RWPE2 (cell line): ENCODE measurements at regions not wholly inside any gene's neighbourhood (a gene's known extent, or its start where the extent isn't known, plus 50 kb on each side); places are given as distances from the start of the nearest gene placed in this dataset.

ENCODE experiments used
- ATAC-seq: fragments of 200-7000 bp; cut with Tn5 transposase; 3 replicates; pipeline ENCODE4 v1.9.1; 2021; ENCODE audit warnings: low read depth
- DNase-seq: peaks from one replicate; pipeline ENCODE4 v3.0.0-alpha.2; 2020; ENCODE audit warnings: low spot score
- H3K27ac ChIP-seq: fragments of 450-650 bp; 2 replicates; pipeline ENCODE4 v1.5.1; 2017; ENCODE audit warnings: mild to moderate bottlenecking; ENCODE audit not compliant: poor library complexity, severe bottlenecking
- H3K27me3 ChIP-seq: fragments of 250-450 bp; sonication (Bioruptor Pico); 2 replicates; pipeline ENCODE4 v1.5.1; 2021; ENCODE audit warnings: mild to moderate bottlenecking, moderate library complexity; ENCODE audit not compliant: insufficient read depth, poor library complexity, severe bottlenecking
- H3K36me3 ChIP-seq: fragments of 250-450 bp; sonication (Bioruptor Pico); 2 replicates; pipeline ENCODE4 v1.5.1; 2020; ENCODE audit warnings: low read depth, mild to moderate bottlenecking, moderate library complexity
- H3K4me1 ChIP-seq: fragments of 250-450 bp; sonication (Bioruptor Pico); 2 replicates; pipeline ENCODE4 v1.5.1; 2021; ENCODE audit warnings: mild to moderate bottlenecking, moderate library complexity; ENCODE audit not compliant: insufficient read depth, poor library complexity, severe bottlenecking
- H3K4me3 ChIP-seq: fragments of 250-450 bp; sonication (Bioruptor Pico); 2 replicates; pipeline ENCODE4 v1.5.1; 2021; ENCODE audit warnings: mild to moderate bottlenecking, moderate library complexity; ENCODE audit not compliant: severe bottlenecking
- H3K9me3 ChIP-seq: fragments of 250-450 bp; sonication (Bioruptor Pico); 2 replicates; pipeline ENCODE4 v1.5.1; 2021; ENCODE audit warnings: mild to moderate bottlenecking, moderate library complexity; ENCODE audit not compliant: severe bottlenecking
- CTCF ChIP-seq: fragments of 450-650 bp; IDR thresholded peaks from one replicate; pipeline ENCODE4 v1.5.1; 2017; ENCODE audit warnings: mild to moderate bottlenecking, moderate library complexity; ENCODE audit not compliant: poor library complexity, severe bottlenecking

- ATAC-seq, result peak; percentile 19; the same call in 1 of the 3 replicates
- Histone ChIP-seq H3K4me1 (no peaks in the 10 kb centered on the region), H3K9me3 (no peaks in the 10 kb centered on the region)
Measured at GRCh38 chr6:98641949-98642719, 192.2 kb upstream of the POU3F2 start.

GRCh38 chr6:98644063-98644462 is 190.3 kb upstream of the POU3F2 start:
- Histone ChIP-seq H3K9me3 (no peaks in the 10 kb centered on the region), H3K27me3 (peaks cover 11% of the 10 kb centered on the region), H3K4me3 (no peak overlapping the region), H3K27ac (no peak overlapping the region), H3K4me1 (no peaks in the 10 kb centered on the region), H3K36me3 (no peaks in the 10 kb centered on the region)
- no peak for TF ChIP-seq CTCF
- ATAC-seq (no peak), DNase-seq (no peak)

More at GRCh38 chr6:98641949-98642719, 192.2 kb upstream of the POU3F2 start:
- no peaks in the 10 kb centered on the region for H3K36me3 ChIP-seq
- no peak for DNase-seq
- no peak overlapping the region for H3K27ac ChIP-seq
- no peak for TF ChIP-seq CTCF
- H3K27me3 ChIP-seq, result peaks cover 10% of the 10 kb centered on the region
- no peak overlapping the region for H3K4me3 ChIP-seq

- no peak for DNase-seq
- TF ChIP-seq CTCF, result no peak
- no peak overlapping the region for H3K4me3 ChIP-seq
Measured at GRCh38 chr6:98648211-98648914, 186.0 kb upstream of the POU3F2 start.

GRCh38 chr6:98650941-98651340 is 183.4 kb upstream of the POU3F2 start:
- Histone ChIP-seq H3K4me1 (no peaks in the 10 kb centered on the region), H3K27me3 (peaks cover 3% of the 10 kb centered on the region), H3K27ac (no peak overlapping the region), H3K36me3 (no peaks in the 10 kb centered on the region), H3K9me3 (no peaks in the 10 kb centered on the region), H3K4me3 (no peak overlapping the region)
- DNase-seq, result no peak
- no peak for ATAC-seq
- no peak for TF ChIP-seq CTCF

More at GRCh38 chr6:98648211-98648914, 186.0 kb upstream of the POU3F2 start:
- H3K36me3 ChIP-seq, result no peaks in the 10 kb centered on the region
- peaks cover 10% of the 10 kb centered on the region for H3K27me3 ChIP-seq
- no peak overlapping the region for H3K27ac ChIP-seq
- no peaks in the 10 kb centered on the region for H3K4me1 ChIP-seq
- no peak for ATAC-seq
- H3K9me3 ChIP-seq, result no peaks in the 10 kb centered on the region
